ENCODE measurements at regions not wholly inside any gene's neighbourhood (a gene's known extent, or its start where the extent isn't known, plus 50 kb on each side); places are given as distances from the start of the nearest gene placed in this dataset.
"Not testable (repeated sequence)": the region's sequence is repeated elsewhere in the genome, so short reads cannot be mapped to it uniquely, and the experiment has no call there.

- no peak overlapping the region for H3K27ac Mint-ChIP-seq
- ATAC-seq (ENCODE audit: low read depth) = no peak
- peaks cover 2% of the 10 kb centered on the region for H3K27me3 Mint-ChIP-seq
- no peaks in the 10 kb centered on the region for H3K4me1 Mint-ChIP-seq
- no peak overlapping the region for H3K4me3 Mint-ChIP-seq
- peaks cover 2% of the 10 kb centered on the region for H3K9me3 Mint-ChIP-seq
- DNase-seq (ENCODE audit: low spot score in 2 of 2) = no peak
- no peaks in the 10 kb centered on the region for H3K36me3 Mint-ChIP-seq
Observed at GRCh38 chr9:87187656-87188055, 240.3 kb upstream of the GAS1 start.

DNA sequence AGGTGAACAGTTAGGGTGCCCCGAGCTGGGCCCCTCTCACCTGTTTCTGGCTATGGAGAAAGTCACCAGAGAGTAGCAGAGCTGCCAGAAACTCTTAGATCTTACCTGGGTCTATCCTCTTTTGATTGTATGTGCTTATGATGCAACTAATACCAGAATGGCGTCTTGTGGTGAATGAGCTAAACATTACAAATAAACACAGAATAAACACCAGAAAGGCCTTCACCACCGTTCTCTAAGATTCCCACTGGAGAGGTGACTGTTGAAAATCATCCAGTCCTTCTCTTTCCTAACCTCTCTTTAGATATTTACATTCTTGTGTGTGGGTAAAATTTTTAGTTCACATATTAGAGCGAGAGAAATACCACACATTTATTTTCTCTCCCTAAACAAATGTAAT lies 241.7 kb upstream of the GAS1 start:
- no peak overlapping the region for H3K27ac Mint-ChIP-seq
- H3K36me3 Mint-ChIP-seq = no peaks in the 10 kb centered on the region
- no peaks in the 10 kb centered on the region for H3K4me1 Mint-ChIP-seq
- ATAC-seq (ENCODE audit: low read depth) = no peak
- no peak overlapping the region for H3K4me3 Mint-ChIP-seq
- H3K9me3 Mint-ChIP-seq = peaks cover 2% of the 10 kb centered on the region
- peaks cover 2% of the 10 kb centered on the region for H3K27me3 Mint-ChIP-seq
- DNase-seq (ENCODE audit: low spot score in 2 of 2) = no peak

- H3K36me3 Mint-ChIP-seq = no peaks in the 10 kb centered on the region
- H3K4me1 Mint-ChIP-seq = no peaks in the 10 kb centered on the region
- H3K9me3 Mint-ChIP-seq = peaks cover 5% of the 10 kb centered on the region
- ATAC-seq (ENCODE audit: low read depth) = no peak
- no peak for DNase-seq (ENCODE audit: low spot score in 2 of 2)
- H3K27ac Mint-ChIP-seq = no peak overlapping the region
- H3K4me3 Mint-ChIP-seq = no peak overlapping the region
- peaks cover 7% of the 10 kb centered on the region for H3K27me3 Mint-ChIP-seq
Observed at GRCh38 chr9:87193151-87193550, 245.8 kb upstream of the GAS1 start.

GRCh38 chr9:87193925-87194868 lies 246.9 kb upstream of the GAS1 start:
- Mint-ChIP-seq H3K4me1 (no peaks in the 10 kb centered on the region), H3K27me3 (peaks cover 7% of the 10 kb centered on the region), H3K4me3 (no peak overlapping the region), H3K9me3 (peaks cover 5% of the 10 kb centered on the region), H3K36me3 (no peaks in the 10 kb centered on the region), H3K27ac (no peak overlapping the region)
- DNase-seq (ENCODE audit: low spot score in 2 of 2) (no peak), ATAC-seq (ENCODE audit: low read depth) (no peak)

GRCh38 chr9:87195306-87195705 lies 248.0 kb upstream of the GAS1 start:
- peaks cover 7% of the 10 kb centered on the region for H3K27me3 Mint-ChIP-seq
- H3K27ac Mint-ChIP-seq = no peak overlapping the region
- H3K36me3 Mint-ChIP-seq = no peaks in the 10 kb centered on the region
- ATAC-seq (ENCODE audit: low read depth) (no peak), DNase-seq (ENCODE audit: low spot score in 2 of 2) (no peak)
- H3K4me3 Mint-ChIP-seq = no peak overlapping the region
- H3K4me1 Mint-ChIP-seq = no peaks in the 10 kb centered on the region
- peaks cover 5% of the 10 kb centered on the region for H3K9me3 Mint-ChIP-seq

- no peak overlapping the region for H3K27ac Mint-ChIP-seq
- no peaks in the 10 kb centered on the region for H3K4me1 Mint-ChIP-seq
- DNase-seq (ENCODE audit: low spot score in 2 of 2) (no peak), ATAC-seq (ENCODE audit: low read depth) (no peak)
- no peak overlapping the region for H3K4me3 Mint-ChIP-seq
- peaks cover 5% of the 10 kb centered on the region for H3K27me3 Mint-ChIP-seq
- H3K36me3 Mint-ChIP-seq = no peaks in the 10 kb centered on the region
- H3K9me3 Mint-ChIP-seq = peaks cover 3% of the 10 kb centered on the region
Observed at GRCh38 chr9:87197349-87198130, 250.2 kb upstream of the GAS1 start.

DNA sequence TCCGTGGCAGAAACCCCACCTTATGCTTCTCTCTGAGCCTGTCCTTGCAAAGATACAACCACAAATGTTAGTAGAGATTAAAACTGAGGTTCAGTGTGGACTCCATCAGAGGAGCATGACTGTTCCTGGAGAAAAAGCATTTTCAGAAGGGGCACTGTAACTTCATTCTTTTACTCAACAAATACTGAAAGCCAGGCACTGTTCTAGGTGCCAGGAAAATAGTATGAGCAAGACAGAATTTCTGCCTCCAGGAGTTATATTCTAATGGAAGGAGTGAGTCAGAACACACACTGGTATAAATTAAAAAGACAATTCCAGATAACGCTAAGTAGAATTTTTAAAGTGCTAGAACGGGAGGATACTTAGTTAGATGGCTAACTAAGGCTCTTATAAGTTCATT lies 251.4 kb upstream of the GAS1 start:
- no peak overlapping the region for H3K27ac Mint-ChIP-seq
- H3K4me3 Mint-ChIP-seq = no peak overlapping the region
- DNase-seq (ENCODE audit: low spot score in 2 of 2) (no peak), ATAC-seq (ENCODE audit: low read depth) (no peak)
- H3K36me3 Mint-ChIP-seq = no peaks in the 10 kb centered on the region
- H3K4me1 Mint-ChIP-seq = no peaks in the 10 kb centered on the region
- H3K9me3 Mint-ChIP-seq = peaks cover 3% of the 10 kb centered on the region
- H3K27me3 Mint-ChIP-seq = peaks cover 5% of the 10 kb centered on the region

GRCh38 chr9:87199278-87199677 lies 252.0 kb upstream of the GAS1 start:
- DNase-seq (ENCODE audit: low spot score in 2 of 2) (no peak), ATAC-seq (ENCODE audit: low read depth) (no peak)
- no peak overlapping the region for H3K4me3 Mint-ChIP-seq
- H3K4me1 Mint-ChIP-seq = no peaks in the 10 kb centered on the region
- H3K27me3 Mint-ChIP-seq = peaks cover 4% of the 10 kb centered on the region
- no peaks in the 10 kb centered on the region for H3K36me3 Mint-ChIP-seq
- H3K9me3 Mint-ChIP-seq = peaks cover 3% of the 10 kb centered on the region
- H3K27ac Mint-ChIP-seq = no peak overlapping the region

- Mint-ChIP-seq H3K9me3 (peaks cover 3% of the 10 kb centered on the region), H3K4me1 (no peaks in the 10 kb centered on the region), H3K27me3 (peaks cover 3% of the 10 kb centered on the region), H3K27ac (no peak overlapping the region), H3K4me3 (no peak overlapping the region), H3K36me3 (no peaks in the 10 kb centered on the region)
- DNase-seq (ENCODE audit: low spot score in 2 of 2) = no peak
- ATAC-seq (ENCODE audit: low read depth) = no peak
Observed at GRCh38 chr9:87199782-87200181, 252.5 kb upstream of the GAS1 start.

- Mint-ChIP-seq H3K27ac (no peak overlapping the region), H3K4me3 (no peak overlapping the region), H3K36me3 (no peaks in the 10 kb centered on the region), H3K4me1 (no peaks in the 10 kb centered on the region), H3K27me3 (peaks cover 3% of the 10 kb centered on the region), H3K9me3 (peaks cover 3% of the 10 kb centered on the region)
- no peak for ATAC-seq (ENCODE audit: low read depth)
- DNase-seq (ENCODE audit: low spot score in 2 of 2) = no peak
Observed at GRCh38 chr9:87201351-87201751, 254.0 kb upstream of the GAS1 start.

- ATAC-seq (ENCODE audit: low read depth) = no peak
- no peak overlapping the region for H3K27ac Mint-ChIP-seq
- no peak overlapping the region for H3K4me3 Mint-ChIP-seq
- peaks cover 3% of the 10 kb centered on the region for H3K9me3 Mint-ChIP-seq
- H3K27me3 Mint-ChIP-seq = peaks cover 3% of the 10 kb centered on the region
- no peaks in the 10 kb centered on the region for H3K4me1 Mint-ChIP-seq
- DNase-seq (ENCODE audit: low spot score in 2 of 2) = no peak
- H3K36me3 Mint-ChIP-seq = no peaks in the 10 kb centered on the region
Observed at GRCh38 chr9:87206064-87206661, 258.9 kb upstream of the GAS1 start.

- H3K36me3 Mint-ChIP-seq; DNase-seq (ENCODE audit: low spot score in 2 of 2); H3K27me3 Mint-ChIP-seq; H3K27ac Mint-ChIP-seq; H3K9me3 Mint-ChIP-seq; H3K4me1 Mint-ChIP-seq; H3K4me3 Mint-ChIP-seq; ATAC-seq (ENCODE audit: low read depth): not testable (repeated sequence)
Observed at GRCh38 chr9:87210658-87211057, 263.4 kb upstream of the GAS1 start.

- Mint-ChIP-seq H3K9me3 (peaks cover 1% of the 10 kb centered on the region), H3K4me1 (no peaks in the 10 kb centered on the region), H3K36me3 (no peaks in the 10 kb centered on the region), H3K4me3 (no peak overlapping the region), H3K27ac (no peak overlapping the region), H3K27me3 (peaks cover 1% of the 10 kb centered on the region)
- DNase-seq (ENCODE audit: low spot score in 2 of 2) (no peak), ATAC-seq (ENCODE audit: low read depth) (no peak)
Observed at GRCh38 chr9:87211669-87212068, 264.4 kb upstream of the GAS1 start.

DNA sequence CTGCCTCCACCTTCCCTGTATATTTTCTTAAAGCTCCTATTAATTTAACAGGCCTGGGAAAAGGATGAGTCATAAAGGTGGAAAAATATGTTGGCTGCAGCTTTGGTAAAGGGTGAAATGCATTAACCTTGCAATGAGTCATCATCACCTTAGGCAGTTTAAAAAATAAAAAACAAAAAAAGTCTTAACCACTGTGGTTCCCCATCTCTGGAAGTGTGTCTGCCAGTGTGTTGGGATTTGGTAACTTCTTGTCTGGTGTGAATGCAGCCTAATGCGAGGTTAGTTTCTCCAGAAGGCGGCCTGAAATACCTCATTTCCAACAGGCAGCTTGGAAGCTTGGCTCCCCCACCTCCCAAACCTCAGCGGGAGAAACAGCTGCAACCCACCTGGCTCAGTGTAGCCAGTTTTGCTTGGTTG lies 265.3 kb upstream of the GAS1 start:
- no peak for DNase-seq (ENCODE audit: low spot score in 2 of 2)
- Mint-ChIP-seq H3K4me1 (no peaks in the 10 kb centered on the region), H3K4me3 (no peak overlapping the region), H3K9me3 (no peaks in the 10 kb centered on the region), H3K36me3 (no peaks in the 10 kb centered on the region), H3K27me3 (no peaks in the 10 kb centered on the region), H3K27ac (no peak overlapping the region)
- ATAC-seq (ENCODE audit: low read depth) = no peak
